GM12864 (cell line): ENCODE measurements at regions not wholly inside any gene's neighbourhood (a gene's known extent, or its start where the extent isn't known, plus 50 kb on each side); places are given as distances from the start of the nearest gene placed in this dataset.

Source experiments
- DNase-seq: peaks from one replicate; pipeline ENCODE4 v3.0.0-alpha.2; 2011; ENCODE audit warnings: low read depth
- H3K4me3 ChIP-seq: 2 replicates; pipeline ENCODE4 v1.5.1; 2011; ENCODE audit warnings: mild to moderate bottlenecking, low read depth, low read length, control low read depth
- TF ChIP-seq, protein P1 (sequence below): IDR thresholded peaks from 2 replicates; pipeline ENCODE4 v1.5.1; 2011; ENCODE audit warnings: low read depth, mild to moderate bottlenecking, moderate library complexity, low read length, control low read depth, inconsistent platforms; ENCODE audit errors: missing control alignments

DNA sequence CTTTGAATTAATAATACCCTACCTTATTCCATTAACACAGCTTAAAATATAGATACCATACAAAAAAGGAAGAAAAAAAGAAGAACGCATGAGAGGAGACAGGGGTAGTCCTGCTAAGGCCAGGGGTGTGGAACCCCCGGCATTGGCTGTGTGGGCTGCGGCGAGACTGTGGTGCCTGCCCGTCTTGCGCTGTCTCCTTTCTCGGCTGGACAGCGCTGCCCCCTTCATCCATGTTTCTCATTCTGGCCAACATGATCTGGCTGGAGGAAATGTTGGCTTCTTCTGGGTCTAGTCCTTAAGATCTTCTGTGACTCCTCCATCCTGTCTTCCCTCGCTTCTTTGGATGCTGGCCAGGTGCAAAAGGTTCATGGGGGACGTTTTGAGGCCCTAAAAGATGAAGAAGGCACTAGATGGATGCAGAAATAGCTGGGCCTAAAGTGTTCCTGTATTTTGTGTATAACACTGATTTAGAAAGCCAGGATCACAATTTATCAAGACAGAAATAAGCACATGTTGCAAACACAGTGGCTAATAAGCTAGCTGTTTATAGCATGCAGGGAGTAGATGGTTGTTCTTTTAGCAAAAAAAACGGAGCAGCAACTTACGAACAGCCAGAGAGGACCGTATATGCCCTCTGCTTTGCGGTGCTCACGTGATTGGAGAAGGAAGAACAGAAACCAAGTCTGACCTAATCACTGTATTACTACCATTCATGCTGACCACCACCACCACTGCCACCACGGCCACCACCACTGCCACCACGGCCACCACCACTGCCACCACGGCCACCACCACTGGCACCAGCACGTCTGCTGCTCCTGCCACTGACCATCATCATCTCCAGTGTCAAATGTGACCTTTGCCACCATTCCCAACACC lies 71.7 kb upstream of the ASB18 start:
- TF ChIP-seq, protein P1, sequence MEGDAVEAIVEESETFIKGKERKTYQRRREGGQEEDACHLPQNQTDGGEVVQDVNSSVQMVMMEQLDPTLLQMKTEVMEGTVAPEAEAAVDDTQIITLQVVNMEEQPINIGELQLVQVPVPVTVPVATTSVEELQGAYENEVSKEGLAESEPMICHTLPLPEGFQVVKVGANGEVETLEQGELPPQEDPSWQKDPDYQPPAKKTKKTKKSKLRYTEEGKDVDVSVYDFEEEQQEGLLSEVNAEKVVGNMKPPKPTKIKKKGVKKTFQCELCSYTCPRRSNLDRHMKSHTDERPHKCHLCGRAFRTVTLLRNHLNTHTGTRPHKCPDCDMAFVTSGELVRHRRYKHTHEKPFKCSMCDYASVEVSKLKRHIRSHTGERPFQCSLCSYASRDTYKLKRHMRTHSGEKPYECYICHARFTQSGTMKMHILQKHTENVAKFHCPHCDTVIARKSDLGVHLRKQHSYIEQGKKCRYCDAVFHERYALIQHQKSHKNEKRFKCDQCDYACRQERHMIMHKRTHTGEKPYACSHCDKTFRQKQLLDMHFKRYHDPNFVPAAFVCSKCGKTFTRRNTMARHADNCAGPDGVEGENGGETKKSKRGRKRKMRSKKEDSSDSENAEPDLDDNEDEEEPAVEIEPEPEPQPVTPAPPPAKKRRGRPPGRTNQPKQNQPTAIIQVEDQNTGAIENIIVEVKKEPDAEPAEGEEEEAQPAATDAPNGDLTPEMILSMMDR: no peak
- DNase-seq: no peak
- no peak overlapping the region for H3K4me3 ChIP-seq

DNA sequence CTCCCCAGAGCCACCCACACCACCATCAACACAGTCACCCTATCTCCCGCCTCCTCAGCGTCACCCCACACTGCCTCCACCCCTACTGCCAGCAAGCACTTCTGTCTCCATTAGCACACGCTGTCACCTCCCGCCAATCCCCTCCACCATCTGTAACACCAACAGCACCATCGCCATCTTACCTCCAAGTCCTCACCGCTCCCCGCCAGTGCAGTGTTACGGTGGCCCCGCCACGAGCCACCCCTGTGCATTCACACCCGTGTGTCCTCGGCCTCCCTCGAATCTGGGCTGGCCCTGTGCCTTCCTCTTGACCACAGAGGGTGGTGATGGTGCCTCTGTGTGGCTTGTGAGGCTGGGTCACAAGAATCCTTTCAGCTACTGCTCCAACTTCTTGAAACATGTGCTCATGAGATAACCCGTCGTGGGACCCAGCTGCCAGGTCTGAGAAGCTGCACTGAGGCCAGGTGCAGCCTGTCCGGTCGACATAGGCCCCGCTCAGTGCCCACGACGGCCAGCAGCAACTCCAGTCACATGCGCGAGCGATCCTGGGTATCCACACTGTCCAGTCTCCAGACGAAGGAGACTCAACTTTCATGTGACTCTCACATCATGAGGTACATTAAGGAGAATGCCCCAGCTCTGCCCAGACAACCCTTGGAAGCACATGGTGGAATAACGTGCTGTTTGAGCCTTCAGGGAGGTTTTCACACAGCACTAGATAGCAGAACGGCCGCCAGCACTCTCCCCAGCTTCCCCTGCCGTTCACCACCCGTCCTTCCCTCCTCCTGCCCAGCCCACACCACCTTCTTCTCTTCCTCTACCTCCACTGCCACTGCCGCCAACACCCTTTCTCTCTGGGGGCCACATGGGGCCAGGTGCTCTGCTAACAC lies 72.6 kb upstream of the ASB18 start:
- TF ChIP-seq, protein P1: no peak
- DNase-seq: no peak
- no peak overlapping the region for H3K4me3 ChIP-seq

DNA sequence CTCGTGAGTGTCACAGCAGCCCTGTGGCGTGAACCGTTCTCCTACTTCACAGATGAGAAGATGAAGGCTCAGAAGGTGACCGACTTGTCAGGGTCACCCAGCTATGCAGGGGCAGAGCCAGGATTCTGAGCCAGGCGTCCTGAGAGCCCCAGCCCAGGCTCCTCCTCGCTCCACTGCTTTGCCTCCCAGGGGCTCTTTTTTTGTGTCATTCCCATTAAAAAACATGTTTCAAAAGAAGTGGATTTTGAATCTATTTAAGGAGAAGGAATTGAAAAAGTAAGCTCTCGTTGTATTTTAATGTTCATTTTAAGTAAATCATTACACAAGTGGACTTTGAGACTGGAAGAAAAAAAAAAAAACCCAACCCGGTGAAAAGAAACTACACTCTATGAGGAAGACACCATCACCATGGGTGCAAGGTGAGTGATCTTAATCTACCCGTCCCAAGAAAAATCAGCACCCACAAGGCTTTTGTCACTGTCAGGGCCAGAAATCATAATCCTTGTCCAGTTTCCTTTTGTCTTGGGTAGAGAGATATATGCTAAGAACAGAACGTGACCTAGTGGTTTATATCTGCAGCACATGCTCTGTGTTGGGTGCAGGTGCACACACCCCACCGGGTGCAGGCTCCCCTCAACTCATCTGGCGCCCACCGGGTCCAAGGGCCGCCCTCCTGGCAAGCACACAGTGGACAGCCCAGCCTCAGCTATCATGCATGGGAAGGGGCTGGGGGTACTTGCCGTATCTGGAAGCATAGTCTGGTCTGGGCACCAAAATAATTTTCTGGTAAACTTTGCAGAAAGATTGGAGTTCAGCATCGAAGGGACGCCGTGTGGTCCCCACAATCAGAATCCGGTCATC lies 73.5 kb upstream of the ASB18 start:
- TF ChIP-seq, protein P1: no peak
- no peak overlapping the region for H3K4me3 ChIP-seq
- DNase-seq: no peak

DNA sequence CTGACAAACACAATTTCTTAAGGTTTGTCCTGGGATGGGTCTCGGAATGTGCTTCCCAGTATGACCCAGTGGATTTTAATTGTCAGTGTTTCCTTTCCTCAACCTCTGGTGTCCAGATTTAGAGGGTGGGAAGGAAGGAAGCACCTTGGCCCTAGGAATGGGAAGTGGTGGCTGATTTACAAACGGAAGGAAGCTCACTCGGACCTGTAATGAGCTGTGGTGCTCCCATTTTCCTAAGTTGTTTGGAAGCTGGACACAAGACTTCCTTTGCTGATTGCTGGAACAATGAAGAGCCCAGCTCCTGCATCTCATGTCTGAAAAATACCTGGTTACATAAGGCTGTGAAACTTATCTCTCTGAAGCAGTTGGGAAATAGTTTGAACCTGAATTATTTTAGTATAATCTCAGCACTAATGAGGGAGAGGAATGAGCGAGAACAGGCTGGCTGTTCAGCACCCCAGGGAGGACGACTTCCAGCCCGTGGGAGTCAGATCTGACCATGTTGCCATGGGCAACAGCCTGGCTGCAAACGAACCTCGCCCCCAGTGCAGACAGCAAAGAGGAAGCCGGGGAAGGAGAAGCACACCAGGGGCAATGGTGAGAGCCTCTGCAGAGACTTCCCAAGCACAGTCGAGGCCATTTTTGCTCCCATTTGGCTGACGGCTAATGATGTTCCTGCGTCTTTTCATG lies 74.4 kb upstream of the ASB18 start:
- no peak for DNase-seq
- H3K4me3 ChIP-seq: no peak overlapping the region
- TF ChIP-seq, protein P1: no peak

DNA sequence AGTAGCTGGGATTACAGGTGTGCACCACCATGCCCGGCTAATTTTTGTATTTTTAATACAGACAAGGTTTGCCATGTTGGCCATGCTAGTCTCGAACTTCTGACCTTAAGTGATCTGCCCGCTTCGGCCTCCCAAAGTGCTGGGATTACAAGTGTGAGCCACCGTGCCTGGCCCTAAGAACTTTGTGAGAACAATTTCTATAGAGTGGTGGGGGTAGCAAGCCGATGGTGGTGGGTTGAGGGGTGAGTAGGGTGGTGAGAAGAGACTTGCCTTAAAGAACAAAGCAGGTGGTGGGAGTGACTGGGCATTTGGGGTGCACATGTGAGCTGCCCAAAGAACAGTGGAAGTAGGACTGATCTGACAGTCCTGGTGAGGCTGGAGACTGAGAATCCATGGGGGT lies 76.0 kb upstream of the ASB18 start:
- DNase-seq: no peak
- TF ChIP-seq, protein P1: no peak
- no peak overlapping the region for H3K4me3 ChIP-seq

DNA sequence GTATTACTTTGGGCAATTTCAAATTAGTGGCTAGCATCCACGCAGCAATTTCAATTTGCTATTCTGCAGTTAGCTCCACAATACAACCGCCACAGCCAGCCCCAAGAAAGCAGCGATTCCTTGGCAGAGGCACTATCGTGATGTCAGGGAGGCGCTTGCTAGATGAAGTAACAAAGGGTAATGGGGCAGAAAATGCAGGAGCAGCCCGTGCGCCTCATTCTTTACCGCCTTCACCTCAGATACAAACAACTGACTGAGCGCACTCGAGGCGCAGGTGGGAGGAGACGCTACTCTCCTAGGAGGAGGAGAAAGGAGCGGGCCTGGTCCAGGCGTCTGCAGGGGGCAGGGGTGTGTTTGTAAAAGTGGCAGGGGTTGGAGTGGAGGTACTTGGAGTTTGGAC lies 76.9 kb upstream of the ASB18 start:
- no peak overlapping the region for H3K4me3 ChIP-seq

More for the DNA sequence above, 76.9 kb upstream of the ASB18 start:
- DNase-seq: no peak
- TF ChIP-seq, protein P1: no peak
